CD4-positive, alpha-beta T cell (primary cell): ENCODE measurements at regions not wholly inside any gene's neighbourhood (a gene's known extent, or its start where the extent isn't known, plus 50 kb on each side); places are given as distances from the start of the nearest gene placed in this dataset.
"Not testable (repeated sequence)": the region's sequence is repeated elsewhere in the genome, so short reads cannot be mapped to it uniquely, and the experiment has no call there.

Experiments
- ATAC-seq: fragments of 200-7000 bp; cut with Tn5 transposase; one replicate; pipeline ENCODE4 v1.10.0; 2022; ENCODE audit warnings: mild to moderate bottlenecking; ENCODE audit not compliant: poor library complexity
- CTCF ChIA-PET: fragments of 350-600 bp; sonication (Branson Sonifier 250); formaldehyde crosslinking; loops from one replicate; lab custom pipeline; 2021; ENCODE audit warnings: antibody characterized with exemption, inconsistent platforms; lab: Charles Lee
- POLR2A ChIA-PET: fragments of 350-600 bp; sonication (Branson Sonifier 250); formaldehyde crosslinking; loops from one replicate; lab custom pipeline; 2021; ENCODE audit warnings: antibody characterized with exemption, inconsistent platforms; lab: Charles Lee
- DNase-seq, 14 experiments: peaks; one replicate each; pipeline ENCODE4 v3.0.0-alpha.2; 2013 to 2020; ENCODE audit warnings: mixed read lengths in 2 of 14
- H3K27ac ChIP-seq, 2 donors: one replicate each; pipeline versions ENCODE4 v1.5.1 to v1.7.0; 2013; ENCODE audit warnings: low read length in 2 of 2, low read depth in 1 of 2, mild to moderate bottlenecking in 1 of 2
- H3K27me3 ChIP-seq, 2 experiments: 1 replicate in 1 of 2; 2 replicates in 1 of 2; pipeline versions ENCODE4 v1.6.1 to v1.7.0; 2013; ENCODE audit warnings: low read length in 2 of 2, control low read depth in 1 of 2, mild to moderate bottlenecking in 1 of 2, moderate library complexity in 1 of 2; ENCODE audit not compliant: insufficient read depth in 2 of 2, control insufficient read depth in 1 of 2
- H3K36me3 ChIP-seq: one replicate; pipeline ENCODE4 v1.6.1; 2013; ENCODE audit warnings: low read length, control low read depth; ENCODE audit not compliant: insufficient read depth
- H3K4me1 ChIP-seq: one replicate; pipeline ENCODE4 v1.6.1; 2013; ENCODE audit warnings: low read length, control low read depth; ENCODE audit not compliant: insufficient read depth
- H3K4me3 ChIP-seq: one replicate; pipeline ENCODE4 v1.5.1; 2013; ENCODE audit warnings: mild to moderate bottlenecking, low read length, moderate library complexity
- H3K9me3 ChIP-seq, 2 experiments: 1 replicate in 1 of 2; 2 replicates in 1 of 2; pipeline versions ENCODE4 v1.6.1 to v1.7.0; 2013; ENCODE audit warnings: low read length in 2 of 2, mild to moderate bottlenecking in 2 of 2, control low read depth in 1 of 2, moderate library complexity in 1 of 2; ENCODE audit not compliant: control insufficient read depth in 1 of 2, insufficient read depth in 1 of 2
- H3K27ac Mint-ChIP-seq: one replicate; pipeline ENCODE4 v1.8.0; 2020; ENCODE audit warnings: mixed read lengths
- H3K27me3 Mint-ChIP-seq: one replicate; pipeline ENCODE4 v1.8.0; 2021; ENCODE audit warnings: mixed read lengths
- H3K36me3 Mint-ChIP-seq: one replicate; pipeline ENCODE4 v1.8.0; 2021; ENCODE audit warnings: low read depth, mixed read lengths
- H3K4me1 Mint-ChIP-seq: one replicate; pipeline ENCODE4 v1.8.0; 2021; ENCODE audit warnings: low read depth, mixed read lengths
- H3K4me3 Mint-ChIP-seq: one replicate; pipeline ENCODE4 v1.8.0; 2020; ENCODE audit warnings: mild to moderate bottlenecking, mixed read lengths
- H3K9me3 Mint-ChIP-seq: one replicate; pipeline ENCODE4 v1.8.0; 2020; ENCODE audit warnings: mixed read lengths
- CTCF ChIP-seq: fragments of 200-600 bp; IDR thresholded peaks from one replicate; pipeline ENCODE4 v1.8.0; 2022; ENCODE audit warnings: antibody characterized with exemption, mild to moderate bottlenecking
- intact Hi-C, 2 experiments: fragments of 100-400 bp; cut with DNase I in 1 of 2; cut with micrococcal nuclease in 1 of 2; formaldehyde crosslinking; loops; one replicate each; pipeline versions ENCODE4 v1.15.1 to v1.9.0; 2023 to 2025; cut with DNase I, micrococcal nuclease

DNA sequence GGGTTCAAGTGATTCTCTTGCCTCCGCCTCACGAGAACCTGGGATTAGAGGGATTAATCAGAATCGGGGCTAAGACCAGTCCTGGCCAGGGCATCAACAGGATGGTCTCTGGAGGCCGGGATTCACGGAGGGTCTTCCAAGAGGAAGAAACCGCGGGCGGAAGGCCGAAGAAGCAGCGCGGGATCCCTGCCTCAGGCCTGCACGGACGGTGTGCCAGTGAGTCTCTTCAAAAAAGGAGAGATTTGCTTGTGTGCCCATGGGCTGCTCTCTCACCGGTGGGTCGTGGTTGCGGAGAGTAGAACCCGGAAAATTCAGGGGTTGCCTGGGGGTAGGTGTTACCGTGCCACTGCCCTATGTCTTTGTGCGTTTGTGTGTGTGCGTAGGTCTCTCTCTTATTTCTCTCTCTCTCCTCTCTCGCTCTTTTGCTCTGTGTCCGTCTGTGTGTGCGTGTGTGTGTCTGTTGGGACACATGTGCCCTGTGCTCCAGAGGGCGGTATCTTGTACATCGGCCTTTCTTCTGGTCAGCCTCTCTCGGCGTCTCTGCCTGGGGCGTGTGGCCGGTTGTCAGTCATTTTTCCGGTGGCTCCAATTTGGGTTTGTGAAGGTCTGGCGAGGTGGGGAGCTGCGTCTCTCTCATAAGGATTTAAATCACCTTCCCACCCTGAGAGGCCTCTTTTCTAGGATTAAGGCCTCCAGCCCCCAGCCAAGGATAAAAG lies 613.2 kb downstream of the KCNJ18 start:
- Mint-ChIP-seq H3K27ac (no peak overlapping the region), H3K27me3 (no peaks in the 10 kb centered on the region), H3K4me1 (no peaks in the 10 kb centered on the region), H3K4me3 (no peak overlapping the region), H3K9me3 (peaks cover 15% of the 10 kb centered on the region), H3K36me3 (no peaks in the 10 kb centered on the region)
- CTCF ChIA-PET, result no interaction called here
- Histone ChIP-seq H3K4me1 (no peaks in the 10 kb centered on the region), H3K9me3 (peaks cover 0 to 55% of the 10 kb centered on the region in 2 experiments), H3K36me3 (no peaks in the 10 kb centered on the region), H3K27ac (no peak overlapping the region), H3K4me3 (no peak overlapping the region), H3K27me3 (no peaks in the 10 kb centered on the region)
- POLR2A ChIA-PET, result no interaction called here
- intact Hi-C loops, result no loop called here
- no peak for DNase-seq
- no peak for TF ChIP-seq CTCF
- ATAC-seq, result no peak

- H3K27ac ChIP-seq, H3K27me3 ChIP-seq, H3K4me1 Mint-ChIP-seq, H3K4me3 Mint-ChIP-seq, ATAC-seq, CTCF ChIA-PET, DNase-seq, H3K36me3 Mint-ChIP-seq, H3K4me1 ChIP-seq, H3K4me3 ChIP-seq, H3K36me3 ChIP-seq, H3K27me3 Mint-ChIP-seq, intact Hi-C loops, POLR2A ChIA-PET, H3K27ac Mint-ChIP-seq: not testable (repeated sequence)
- H3K9me3 Mint-ChIP-seq, result peaks cover 12% of the 10 kb centered on the region
- H3K9me3 ChIP-seq, result peaks cover 0 to 30% of the 10 kb centered on the region in 2 experiments
These were observed 618.0 kb downstream of the KCNJ18 start for GRCh38 chr17:22310292-22310691.

DNA sequence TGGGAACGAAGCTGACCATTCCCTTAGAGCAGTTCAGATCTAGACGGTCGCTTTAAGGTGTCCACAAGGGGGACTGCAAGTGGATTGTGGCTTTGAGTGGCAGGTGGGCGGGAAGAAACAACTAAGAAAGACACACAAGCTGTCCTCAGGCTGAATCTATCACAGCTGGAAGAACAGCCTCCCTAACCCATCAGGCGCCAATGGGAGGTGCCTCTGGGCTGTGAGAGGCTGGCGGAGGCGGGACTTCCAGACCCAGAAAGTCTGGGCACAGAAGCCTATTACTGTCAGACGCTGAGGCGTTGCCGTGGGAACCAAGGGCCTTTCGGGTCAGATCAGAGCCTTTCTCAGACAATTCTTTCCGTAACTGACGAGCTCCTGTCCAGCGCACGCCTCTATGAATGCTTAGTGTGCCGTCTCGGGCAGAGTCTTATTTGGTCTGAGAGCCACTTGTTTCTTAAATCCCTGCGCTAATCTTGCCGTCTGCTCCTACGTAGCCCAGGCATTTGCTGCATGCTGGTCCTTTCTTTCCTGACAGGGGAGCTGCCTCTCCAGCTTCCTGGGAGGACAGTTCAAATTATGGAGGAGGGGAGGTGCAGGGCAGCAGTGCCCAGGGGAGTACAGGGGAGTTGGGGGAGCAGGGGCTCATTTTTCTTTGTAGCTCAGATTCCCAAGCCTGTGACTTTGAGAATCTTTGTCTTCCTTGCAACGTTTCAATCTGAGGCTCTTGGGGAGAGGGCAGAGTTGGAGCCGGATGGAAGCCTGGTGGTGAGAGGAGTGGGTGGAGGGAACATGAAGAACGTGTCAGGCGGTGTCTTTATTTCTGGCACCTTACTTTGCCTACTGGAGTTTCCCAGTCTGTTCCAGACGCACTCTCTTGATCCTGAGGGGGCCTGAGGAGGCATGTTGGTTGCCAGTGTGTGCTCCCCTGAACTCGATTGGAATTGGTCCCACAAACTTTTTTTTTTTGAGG lies 618.7 kb downstream of the KCNJ18 start:
- H3K4me1 ChIP-seq, result no peaks in the 10 kb centered on the region
- H3K4me3 ChIP-seq, result no peak overlapping the region
- ATAC-seq (no peak), DNase-seq (no peak)
- Mint-ChIP-seq H3K4me1 (no peaks in the 10 kb centered on the region), H3K36me3 (no peaks in the 10 kb centered on the region), H3K27ac (no peak overlapping the region), H3K27me3 (no peaks in the 10 kb centered on the region), H3K9me3 (peaks cover 10% of the 10 kb centered on the region), H3K4me3 (no peak overlapping the region)
- no peak for TF ChIP-seq CTCF
- H3K27me3 ChIP-seq, result no peaks in the 10 kb centered on the region
- H3K9me3 ChIP-seq, result peaks cover 0 to 24% of the 10 kb centered on the region in 2 experiments
- no peak overlapping the region for H3K27ac ChIP-seq
- ChIA-PET CTCF (no interaction called here), POLR2A (no interaction called here)
- H3K36me3 ChIP-seq, result no peaks in the 10 kb centered on the region
- intact Hi-C loops, result no loop called here

GRCh38 chr17:22321001-22321400 lies 628.7 kb downstream of the KCNJ18 start:
- ATAC-seq, result not testable (repeated sequence)

GRCh38 chr17:22322893-22323550 lies 630.7 kb downstream of the KCNJ18 start:
- H3K4me1 ChIP-seq, H3K27ac Mint-ChIP-seq, H3K36me3 Mint-ChIP-seq, H3K4me3 ChIP-seq, POLR2A ChIA-PET, H3K4me1 Mint-ChIP-seq, H3K27me3 ChIP-seq, CTCF ChIA-PET, H3K36me3 ChIP-seq, H3K4me3 Mint-ChIP-seq, DNase-seq, H3K27ac ChIP-seq, ATAC-seq, H3K27me3 Mint-ChIP-seq, intact Hi-C loops: not testable (repeated sequence)
- H3K9me3 Mint-ChIP-seq, result peaks cover 15% of the 10 kb centered on the region
- H3K9me3 ChIP-seq, result peaks cover 0 to 31% of the 10 kb centered on the region in 2 experiments

More at GRCh38 chr17:22321001-22321400, 628.7 kb downstream of the KCNJ18 start:
- H3K4me1 Mint-ChIP-seq, H3K4me3 ChIP-seq, DNase-seq, H3K27me3 ChIP-seq, H3K27ac Mint-ChIP-seq, H3K36me3 Mint-ChIP-seq, H3K27ac ChIP-seq, H3K4me3 Mint-ChIP-seq, H3K36me3 ChIP-seq, intact Hi-C loops, CTCF ChIA-PET, H3K27me3 Mint-ChIP-seq, POLR2A ChIA-PET, H3K4me1 ChIP-seq: not testable (repeated sequence)
- H3K9me3 ChIP-seq, result peaks cover 0 to 42% of the 10 kb centered on the region in 2 experiments
- H3K9me3 Mint-ChIP-seq, result peaks cover 15% of the 10 kb centered on the region
